Left lobe of liver (tissue), 2 donors: ENCODE measurements at regions not wholly inside any gene's neighbourhood (a gene's known extent, or its start where the extent isn't known, plus 50 kb on each side); places are given as distances from the start of the nearest gene placed in this dataset.
"Not testable (repeated sequence)": the region's sequence is repeated elsewhere in the genome, so short reads cannot be mapped to it uniquely, and the experiment has no call there.

ENCODE experiments used
- ATAC-seq: fragments of 200-7000 bp; cut with Tn5 transposase; one replicate; pipeline ENCODE4 v1.9.1; 2020; ENCODE audit warnings: mild to moderate bottlenecking, moderate library complexity
- DNase-seq: peaks from one replicate; pipeline ENCODE4 v3.0.0-alpha.2; 2020; ENCODE audit warnings: low spot score
- donor health status: DM: no; HTN: no; CAD: no; lungs with moderate emphysema.
- donor health status: DM: no; HTN: yes; CAD: no.

DNA sequence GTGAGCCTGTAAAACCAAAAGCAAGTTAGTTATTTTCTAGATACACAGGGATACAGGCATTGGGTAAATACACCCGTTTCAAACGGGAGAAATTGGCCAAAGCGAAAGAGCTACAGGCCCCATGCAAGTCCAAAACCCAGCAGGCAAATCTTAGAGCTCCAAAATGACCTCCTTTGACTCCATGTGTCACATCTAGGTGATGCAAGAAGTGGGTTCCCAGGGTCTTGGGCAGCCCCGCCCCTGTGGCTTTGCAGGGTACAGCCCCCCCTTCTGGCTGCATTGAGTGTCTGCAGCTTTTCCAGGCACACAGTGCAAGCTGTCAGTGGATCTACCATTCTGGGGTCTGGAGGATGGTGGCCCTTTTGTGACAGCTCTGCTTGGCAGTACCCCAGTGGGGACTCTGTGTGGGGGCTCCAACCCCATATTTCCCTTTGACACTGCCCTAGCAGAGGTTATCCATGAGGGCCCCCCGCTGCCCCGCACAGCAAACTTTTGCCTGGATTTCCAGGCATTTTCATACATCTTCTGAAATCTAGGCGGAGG, 1367.6 kb downstream of the CDH12 start:
- ATAC-seq, DNase-seq: not testable (repeated sequence)

DNA sequence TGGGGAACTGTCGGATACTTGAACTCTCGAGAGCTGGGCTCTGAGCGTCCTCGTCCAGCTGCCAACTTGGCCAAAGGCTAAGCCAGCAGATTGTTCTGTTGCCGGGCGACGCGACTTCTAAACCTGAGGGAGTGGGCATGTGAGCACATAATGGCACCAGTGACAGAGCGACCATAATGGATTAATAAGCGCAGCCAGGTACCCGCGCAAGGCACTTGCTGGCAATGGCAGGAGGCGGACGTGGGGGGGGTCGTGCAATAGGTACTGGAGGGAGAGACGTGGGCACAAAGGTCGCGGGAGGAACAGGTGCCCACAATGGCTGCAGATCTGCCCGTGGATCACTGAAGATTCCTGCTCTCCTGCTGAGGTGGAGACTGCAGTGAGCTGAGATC, 1368.7 kb downstream of the CDH12 start:
- ATAC-seq, DNase-seq: not testable (repeated sequence)

- DNase-seq, ATAC-seq: not testable (repeated sequence)
These were observed 1369.2 kb downstream of the CDH12 start for GRCh38 chr5:21483790-21484497.

DNA sequence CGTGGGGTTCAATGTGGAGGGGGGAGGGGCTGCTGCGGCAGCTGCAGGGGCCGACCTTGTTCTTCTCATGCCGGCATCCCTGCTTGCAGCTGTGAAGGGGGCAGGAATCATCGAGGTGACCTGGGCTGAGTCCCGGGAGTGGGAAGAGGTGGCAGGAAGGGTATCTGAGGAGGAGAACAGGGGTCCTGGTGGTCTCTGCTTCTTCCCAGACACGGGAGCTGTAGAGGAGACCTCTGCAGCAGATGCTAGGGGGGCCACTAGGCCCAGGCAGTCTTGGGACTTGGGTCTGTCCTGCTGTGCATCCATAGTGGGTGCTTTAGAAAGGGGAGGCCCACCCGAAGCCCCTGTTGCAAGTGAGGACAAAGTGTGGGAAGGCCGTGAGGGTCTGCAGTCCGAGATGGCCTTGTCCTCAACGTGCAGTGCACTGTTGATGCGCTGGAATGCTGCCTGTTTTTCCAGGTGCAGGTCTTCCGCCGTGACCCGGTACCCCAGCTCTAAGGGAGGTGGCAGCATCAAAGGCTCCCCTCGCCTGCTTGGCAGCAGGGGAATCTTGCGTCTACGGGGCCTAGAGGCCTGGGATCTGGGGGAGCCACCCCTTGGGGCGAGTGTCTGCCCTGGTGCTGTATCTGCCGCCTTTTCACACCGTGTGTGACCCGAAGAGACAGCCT, 1370.0 kb downstream of the CDH12 start:
- DNase-seq, ATAC-seq: not testable (repeated sequence)

DNA sequence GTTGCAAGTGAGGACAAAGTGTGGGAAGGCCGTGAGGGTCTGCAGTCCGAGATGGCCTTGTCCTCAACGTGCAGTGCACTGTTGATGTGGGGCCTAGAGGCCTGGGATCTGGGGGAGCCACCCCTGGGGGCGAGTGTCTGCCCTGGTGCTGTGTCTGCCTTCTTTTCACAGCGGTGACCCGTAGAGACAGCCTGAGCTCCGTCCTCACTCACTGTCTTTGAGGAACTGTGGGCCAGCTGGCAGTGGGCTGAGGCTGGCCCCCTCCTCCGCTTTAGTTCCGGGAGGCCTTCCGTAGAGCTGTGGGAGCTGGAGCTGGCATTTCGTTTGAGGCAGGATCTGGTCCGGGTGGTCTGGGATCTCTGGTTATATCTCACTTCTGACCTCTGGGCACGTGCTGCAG, 1370.6 kb downstream of the CDH12 start:
- ATAC-seq, DNase-seq: not testable (repeated sequence)

DNA sequence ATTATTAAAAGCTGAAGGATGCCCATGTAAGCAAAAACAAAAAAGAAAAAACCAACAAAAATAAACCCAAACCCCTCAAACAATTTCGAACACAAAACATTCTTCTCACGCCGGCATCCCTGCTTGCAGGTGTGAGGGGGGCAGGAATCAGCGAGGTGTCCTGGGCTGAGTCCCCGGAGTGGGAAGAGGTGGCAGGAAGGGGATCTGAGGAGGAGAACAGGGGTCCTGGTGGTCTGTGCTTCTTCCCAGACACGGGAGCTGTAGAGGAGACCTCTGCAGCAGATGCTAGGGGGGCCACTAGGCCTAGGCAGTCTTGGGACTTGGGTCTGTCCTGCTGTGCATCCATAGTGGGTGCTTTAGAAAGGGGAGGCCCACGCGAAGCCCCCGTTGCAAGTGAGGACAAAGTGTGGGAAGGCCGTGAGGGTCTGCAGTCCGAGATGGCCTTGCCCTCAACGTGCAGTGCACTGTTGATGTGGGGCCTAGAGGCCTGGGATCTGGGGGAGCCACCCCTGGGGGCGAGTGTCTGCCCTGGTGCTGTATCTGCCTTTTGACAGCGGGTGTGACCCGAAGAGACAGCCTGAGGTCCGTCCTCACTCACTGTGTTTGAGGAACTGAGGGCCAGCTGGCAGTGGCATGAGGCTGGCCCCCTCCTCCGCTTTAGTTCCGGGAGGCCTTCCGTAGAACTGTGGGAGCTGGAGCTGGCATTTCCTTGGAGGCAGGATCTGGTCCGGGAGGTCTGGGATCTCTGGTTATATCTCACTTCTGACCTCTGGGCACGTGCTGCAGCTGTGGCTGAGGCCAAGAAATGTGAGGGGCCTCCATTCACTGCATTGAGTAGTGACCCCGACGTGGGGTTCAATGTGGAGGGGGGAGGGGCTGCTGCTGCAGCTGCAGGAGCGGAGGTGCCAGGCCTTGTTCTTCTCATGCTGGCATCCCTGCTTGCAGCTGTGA, 1371.5 kb downstream of the CDH12 start:
- not testable (repeated sequence) for ATAC-seq, DNase-seq

DNA sequence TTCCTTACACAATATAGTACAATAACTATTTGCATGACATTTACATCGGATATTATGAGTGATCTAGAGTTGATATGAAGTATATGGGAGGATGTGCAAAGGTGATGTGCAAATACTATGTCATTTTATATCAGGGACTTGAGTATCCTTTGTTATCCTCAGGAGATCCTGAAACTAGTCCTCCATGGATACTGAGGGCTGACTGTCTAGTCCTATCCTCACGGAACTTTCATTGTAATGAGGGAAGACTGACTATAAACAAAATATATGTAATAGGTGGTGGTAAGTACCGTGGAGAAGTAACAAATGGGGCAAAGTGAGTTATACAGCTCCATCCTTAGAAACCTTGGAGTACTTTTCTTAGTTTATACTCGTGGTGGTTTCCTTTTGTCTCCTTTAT, 1373.1 kb downstream of the CDH12 start:
- DNase-seq = not testable (repeated sequence)

GRCh38 chr5:21473981-21474380, 1379.2 kb downstream of the CDH12 start:
- not testable (repeated sequence) for DNase-seq, ATAC-seq

More for the DNA sequence above, 1373.1 kb downstream of the CDH12 start:
- ATAC-seq = not testable (repeated sequence)

DNA sequence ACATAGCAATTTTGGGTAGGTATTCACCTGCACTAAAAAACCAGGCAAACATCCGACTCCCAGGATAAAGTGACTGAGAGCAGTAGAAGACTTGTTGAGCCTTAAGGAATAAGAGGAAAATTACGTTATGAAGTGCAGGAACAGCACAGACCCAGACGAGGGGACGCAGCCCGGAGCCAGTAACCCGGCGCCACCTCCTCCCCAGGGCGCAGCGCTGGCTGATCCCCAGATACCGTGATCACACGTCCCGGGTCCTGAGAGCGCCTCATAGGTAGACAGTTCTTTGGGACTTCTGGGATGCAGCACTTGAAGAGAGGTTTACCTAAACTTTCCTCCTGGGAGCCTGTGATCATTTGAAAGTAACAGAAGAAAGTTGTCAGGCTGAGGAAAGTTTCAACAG, 1379.7 kb downstream of the CDH12 start:
- not testable (repeated sequence) for ATAC-seq, DNase-seq

- ATAC-seq, DNase-seq: not testable (repeated sequence)
These were observed 1381.5 kb downstream of the CDH12 start for GRCh38 chr5:21471691-21472090.

DNA sequence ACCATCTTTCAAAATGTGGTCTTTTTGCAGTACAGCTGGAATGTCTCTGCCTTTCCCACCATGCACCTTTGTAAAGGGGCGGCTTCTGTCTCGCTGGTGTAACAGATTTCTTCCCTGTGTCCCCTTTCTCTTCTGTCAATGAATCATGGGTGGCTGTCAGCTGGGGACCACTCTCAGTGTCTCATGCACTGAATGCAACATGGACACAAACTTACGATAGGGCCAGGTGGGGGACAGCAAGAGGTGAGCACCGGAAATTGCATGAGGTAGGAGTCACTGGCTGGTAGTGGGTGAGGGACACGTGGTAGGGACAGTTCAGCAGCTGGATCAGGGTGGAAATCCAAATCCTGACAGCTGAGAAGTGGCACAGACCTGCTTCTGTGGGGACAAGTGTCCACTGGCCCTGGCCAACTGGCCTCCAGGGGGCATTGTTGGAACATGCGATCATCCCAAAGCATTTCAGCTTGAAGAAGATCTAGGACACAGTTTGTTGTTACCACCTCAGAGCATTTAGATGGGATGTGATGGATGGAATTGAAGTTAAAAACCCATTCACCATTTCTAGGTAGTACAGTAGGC, 1383.5 kb downstream of the CDH12 start:
- ATAC-seq = peak; percentile 80
- not testable (repeated sequence) for DNase-seq

- not testable (repeated sequence) for DNase-seq
These were observed 1385.6 kb downstream of the CDH12 start for GRCh38 chr5:21467544-21467943.

DNA sequence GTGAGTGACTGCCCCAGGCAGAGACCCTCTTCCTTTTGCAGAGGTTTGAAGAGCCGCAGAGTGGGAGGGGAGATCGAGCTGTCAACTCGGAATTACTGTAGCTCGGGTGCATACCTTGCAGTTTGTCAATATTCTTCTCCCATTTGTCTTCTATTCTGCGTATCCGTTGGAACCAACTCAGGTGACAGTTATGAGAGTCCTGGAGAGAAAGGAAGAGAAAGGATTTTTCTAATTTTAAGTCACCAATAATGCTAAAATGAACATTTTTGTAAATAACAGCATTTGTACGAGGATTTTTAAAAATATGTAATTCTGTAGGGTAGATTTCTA, 1393.4 kb downstream of the CDH12 start:
- ATAC-seq = peak; percentile 60
- DNase-seq = not testable (repeated sequence)

More at GRCh38 chr5:21467544-21467943, 1385.6 kb downstream of the CDH12 start:
- ATAC-seq = not testable (repeated sequence)

DNA sequence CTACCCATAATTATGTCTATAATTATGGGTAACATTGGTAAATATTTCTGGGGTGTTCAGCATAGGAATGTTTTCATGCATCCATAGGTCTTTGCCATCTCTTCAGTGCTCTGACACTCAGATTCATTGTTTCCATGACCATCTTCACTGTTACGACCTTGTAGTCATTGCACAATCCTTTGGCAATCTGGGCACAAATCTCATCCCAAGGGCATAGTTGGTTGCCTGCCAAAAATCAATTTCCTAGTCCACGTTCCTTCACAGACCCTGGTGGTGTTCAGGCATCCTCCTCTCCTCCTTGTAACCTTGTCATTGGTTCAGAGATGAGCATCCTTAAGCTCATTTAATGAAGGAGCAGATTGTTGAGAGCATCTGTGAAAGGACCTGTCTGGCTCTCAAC, 1400.7 kb downstream of the CDH12 start:
- DNase-seq = no peak
- no peak for ATAC-seq

GRCh38 chr5:21432646-21433045, 1420.5 kb downstream of the CDH12 start:
- ATAC-seq (no peak), DNase-seq (no peak)

- no peak for ATAC-seq
These were observed 1428.2 kb downstream of the CDH12 start for GRCh38 chr5:21424907-21425306.

GRCh38 chr5:21419383-21419782, 1431.4 kb upstream of the CDH18 start:
- ATAC-seq (no peak), DNase-seq (no peak)

More at GRCh38 chr5:21424907-21425306, 1428.2 kb downstream of the CDH12 start:
- DNase-seq = no peak

- not testable (repeated sequence) for DNase-seq
These were observed 1414.1 kb upstream of the CDH18 start for GRCh38 chr5:21402089-21402488.

DNA sequence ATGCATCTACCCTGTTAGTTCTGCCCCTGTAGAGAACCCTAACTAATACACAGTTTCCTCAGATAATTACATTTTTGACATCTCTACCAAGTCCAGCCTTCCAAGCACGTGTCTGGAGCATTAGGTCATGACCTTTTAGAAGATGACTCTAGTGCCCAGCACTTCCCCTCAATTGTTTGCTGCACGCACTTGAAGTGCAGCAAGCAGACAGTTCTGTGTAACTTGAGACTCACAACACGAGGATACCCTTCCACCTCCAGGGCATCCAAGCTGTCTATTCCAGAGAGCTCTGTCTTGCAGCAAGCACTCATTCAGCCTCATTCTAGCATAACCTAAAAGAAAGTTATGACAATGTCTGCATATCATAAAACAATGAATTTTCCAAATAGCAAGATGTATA, 1410.5 kb upstream of the CDH18 start:
- DNase-seq = no peak
- no peak for ATAC-seq

More at GRCh38 chr5:21402089-21402488, 1414.1 kb upstream of the CDH18 start:
- not testable (repeated sequence) for ATAC-seq

- DNase-seq = no peak
- no peak for ATAC-seq
These were observed 1409.7 kb upstream of the CDH18 start for GRCh38 chr5:21397693-21398092.
